ENCODE measurements at regions not wholly inside any gene's neighbourhood (a gene's known extent, or its start where the extent isn't known, plus 50 kb on each side); places are given as distances from the start of the nearest gene placed in this dataset.

DNA sequence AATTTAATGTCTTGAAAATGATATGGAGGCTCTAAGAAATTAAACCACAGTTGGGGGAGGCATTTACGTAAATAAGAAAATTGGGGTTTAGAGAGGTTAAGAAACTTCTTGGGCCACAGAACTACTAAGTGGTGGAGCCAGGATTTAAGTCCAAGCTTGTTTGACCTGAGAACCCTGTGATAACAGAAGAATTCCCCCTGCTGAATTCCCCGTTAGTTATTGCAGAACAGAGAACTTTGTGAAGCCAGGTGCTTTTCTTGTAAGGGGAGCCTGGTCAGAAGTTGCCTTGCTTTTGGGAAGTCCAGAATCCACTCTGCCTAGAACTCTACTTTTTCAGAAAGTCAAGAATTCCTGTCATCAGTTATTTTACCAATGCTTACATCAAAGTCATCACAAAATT is 309.3 kb upstream of the SEMA6A start:
- no peak for TF ChIP-seq TCF7 (CRISPR knock-in tag; IDR thresholded peaks at IDR 0.05; ENCODE audit: low read depth)
- no peak for TF ChIP-seq SMAD3 (CRISPR knock-in tag; IDR thresholded peaks at IDR 0.05; ENCODE audit: borderline replicate concordance)
- TF ChIP-seq SP1 (CRISPR knock-in tag; conservative IDR thresholded peaks at IDR 0.05) = no peak
- no peak for TF ChIP-seq ZNF232 (CRISPR knock-in tag; IDR thresholded peaks at IDR 0.05)
- no peak for TF ChIP-seq JUN (CRISPR knock-in tag; IDR thresholded peaks at IDR 0.05)
- TF ChIP-seq, protein P1, sequence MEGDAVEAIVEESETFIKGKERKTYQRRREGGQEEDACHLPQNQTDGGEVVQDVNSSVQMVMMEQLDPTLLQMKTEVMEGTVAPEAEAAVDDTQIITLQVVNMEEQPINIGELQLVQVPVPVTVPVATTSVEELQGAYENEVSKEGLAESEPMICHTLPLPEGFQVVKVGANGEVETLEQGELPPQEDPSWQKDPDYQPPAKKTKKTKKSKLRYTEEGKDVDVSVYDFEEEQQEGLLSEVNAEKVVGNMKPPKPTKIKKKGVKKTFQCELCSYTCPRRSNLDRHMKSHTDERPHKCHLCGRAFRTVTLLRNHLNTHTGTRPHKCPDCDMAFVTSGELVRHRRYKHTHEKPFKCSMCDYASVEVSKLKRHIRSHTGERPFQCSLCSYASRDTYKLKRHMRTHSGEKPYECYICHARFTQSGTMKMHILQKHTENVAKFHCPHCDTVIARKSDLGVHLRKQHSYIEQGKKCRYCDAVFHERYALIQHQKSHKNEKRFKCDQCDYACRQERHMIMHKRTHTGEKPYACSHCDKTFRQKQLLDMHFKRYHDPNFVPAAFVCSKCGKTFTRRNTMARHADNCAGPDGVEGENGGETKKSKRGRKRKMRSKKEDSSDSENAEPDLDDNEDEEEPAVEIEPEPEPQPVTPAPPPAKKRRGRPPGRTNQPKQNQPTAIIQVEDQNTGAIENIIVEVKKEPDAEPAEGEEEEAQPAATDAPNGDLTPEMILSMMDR (IDR thresholded peaks at IDR 0.05) = no peak
- no peak for TF ChIP-seq ZBTB21 (CRISPR knock-in tag; IDR thresholded peaks at IDR 0.05; ENCODE audit: borderline replicate concordance)
